ENCODE measurements at regions not wholly inside any gene's neighbourhood (a gene's known extent, or its start where the extent isn't known, plus 50 kb on each side); places are given as distances from the start of the nearest gene placed in this dataset.

DNA sequence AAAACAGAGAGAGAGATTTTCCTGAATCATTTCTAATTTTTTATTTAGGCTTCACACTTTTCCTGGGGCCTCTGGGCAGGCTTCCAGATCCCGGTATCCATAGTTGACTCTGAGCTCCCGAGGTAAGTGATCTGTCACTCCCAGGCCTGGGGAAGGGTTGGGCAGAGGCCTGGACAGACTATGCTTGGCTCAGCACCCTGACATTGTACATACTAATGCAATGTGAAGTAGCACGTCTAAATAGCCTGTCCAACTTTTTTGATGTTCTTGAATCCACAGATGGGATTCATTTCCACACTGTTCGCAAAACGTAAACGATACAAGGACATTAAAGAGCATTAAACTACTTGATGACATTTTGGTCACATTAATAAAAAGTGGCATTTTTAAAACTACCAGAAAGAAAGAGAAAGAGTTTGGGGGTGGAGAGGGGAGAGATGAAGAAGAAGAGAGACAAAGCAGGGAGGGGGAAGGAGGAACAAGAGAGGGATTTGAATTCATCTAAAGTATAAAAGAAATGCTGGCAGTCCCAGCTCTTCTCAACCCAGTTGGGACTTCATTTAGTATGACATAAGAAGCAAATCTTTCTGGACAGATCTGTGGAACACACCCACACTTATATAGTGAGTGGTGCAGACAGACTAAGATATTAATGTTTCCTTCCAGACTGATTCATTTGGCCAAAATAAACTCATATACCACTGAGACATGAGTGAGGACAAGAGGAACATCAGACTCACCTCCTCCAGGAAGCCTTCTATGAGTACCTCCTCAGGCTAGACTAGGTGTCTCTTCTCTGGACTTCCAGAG lies 514.2 kb downstream of the SOX6 start:
- Histone ChIP-seq H3K4me2 (ENCODE audit: insufficient read depth, low read length) (no peak overlapping the region), H3K27ac (ENCODE audit: extremely low read depth, low read depth, low read length) (no peak overlapping the region), H3K9me3 (replicated peaks; ENCODE audit: control insufficient read depth, insufficient read depth, low read depth, low read length) (no peaks in the 10 kb centered on the region), H3K36me3 (ENCODE audit: control insufficient read depth, insufficient read depth, low read length) (no peaks in the 10 kb centered on the region), H3K79me2 (ENCODE audit: control insufficient read depth, insufficient read depth, low read length) (no peaks in the 10 kb centered on the region), H3K9ac (ENCODE audit: insufficient read depth in 1 of 2, low read depth in 2 of 2, low read length in 2 of 2) (no peak overlapping the region), H2AFZ (ENCODE audit: low read depth, low read length) (no peak overlapping the region), H3K4me1 (replicated peaks in 1 of 2; ENCODE audit: control insufficient read depth in 2 of 2, insufficient read depth in 2 of 2, low read length in 2 of 2) (no peaks in the 10 kb centered on the region), H3K27me3 (ENCODE audit: control insufficient read depth in 2 of 2, insufficient read depth in 2 of 2, low read length in 2 of 2) (peaks cover 23 to 29% of the 10 kb centered on the region in 2 experiments), H4K20me1 (replicated peaks; ENCODE audit: control insufficient read depth, insufficient read depth, low read length) (no peaks in the 10 kb centered on the region), H3K4me3 (no peak overlapping the region), H3K9me1 (ENCODE audit: control insufficient read depth, insufficient read depth, low read length) (no peaks in the 10 kb centered on the region)
- ChIA-PET POLR2A (interaction anchor here (0.6 kb wide), 1 partner anchor 9 kb away, joined by 3 read pairs; no protein-coding TSS in a partner anchor), CTCF (ENCODE audit: low intra/inter-chr PET ratio) (no interaction called here)
- 3% methylated on average over 6 of the region's 6 CpGs for WGBS (ENCODE audit: insufficient coverage, low coverage, missing lambda C conversion rate)
- DNase-seq (ENCODE audit: extremely low read depth in 1 of 4, low spot score in 3 of 4), result no peak
- TF ChIP-seq ZFP36 (IDR thresholded peaks at IDR 0.05; ENCODE audit: low read depth, low read length, partially characterized antibody) (peak; percentile 43), LARP7 (IDR thresholded peaks at IDR 0.05) (no peak), ZNF23 (CRISPR knock-in tag; IDR thresholded peaks at IDR 0.05) (no peak)
- in situ Hi-C loops (cut with MboI) (loop anchor here (25.0 kb wide), 1 partner anchor 770 kb away; no protein-coding TSS in a partner anchor), intact Hi-C loops (cut with micrococcal nuclease) (no loop called here)
- BruUV-seq (replicated peaks), result no TSS peak
- FAIRE-seq, result no peak
- no peak for ATAC-seq

DNA sequence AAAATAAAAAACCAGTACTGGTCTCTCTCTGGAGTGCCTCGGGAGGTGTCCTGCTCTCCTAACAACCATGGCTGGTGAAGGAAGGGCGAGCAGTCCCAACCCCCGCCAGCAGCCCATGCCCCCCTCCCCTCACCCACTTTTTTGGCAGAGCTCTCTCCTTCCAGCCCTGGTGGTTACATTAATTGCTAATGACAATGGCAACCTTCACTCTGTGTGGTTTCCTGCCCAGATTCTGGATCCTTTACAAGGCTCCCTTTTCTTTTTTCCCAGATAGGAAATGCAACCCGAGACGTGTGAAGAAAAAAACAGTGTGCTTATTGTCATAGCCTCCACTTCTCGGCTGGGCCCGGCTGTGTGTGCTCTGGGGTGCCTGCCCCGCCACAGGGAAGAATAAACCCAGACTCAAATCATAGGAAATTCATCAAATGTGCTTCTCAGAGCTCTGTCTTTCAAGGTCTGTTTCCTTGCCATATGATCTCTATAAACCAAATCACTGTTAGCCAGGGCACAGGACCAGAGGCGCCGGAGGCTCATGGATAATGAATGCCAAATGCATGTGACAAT lies 513.0 kb downstream of the SOX6 start:
- ChIA-PET POLR2A (no interaction called here), CTCF (ENCODE audit: low intra/inter-chr PET ratio) (no interaction called here)
- H3K9ac ChIP-seq (ENCODE audit: insufficient read depth in 1 of 2, low read depth in 2 of 2, low read length in 2 of 2), result no peak overlapping the region
- TF ChIP-seq ARID3A (IDR thresholded peaks at IDR 0.05; ENCODE audit: borderline replicate concordance, low read depth, low read length), result no peak
- no peak for TF ChIP-seq TFAM (CRISPR knock-in tag; conservative IDR thresholded peaks at IDR 0.05)
- TF ChIP-seq SNRNP70 (optimal IDR thresholded peaks at IDR 0.05; ENCODE audit: low read depth, low read length), result no peak
- TF ChIP-seq CC2D1A (IDR thresholded peaks at IDR 0.05), result no peak
- no peak for TF ChIP-seq PATZ1 (CRISPR knock-in tag; IDR thresholded peaks at IDR 0.05; ENCODE audit: borderline replicate concordance)
- TF ChIP-seq RAD51 (IDR thresholded peaks at IDR 0.05; ENCODE audit: borderline replicate concordance, low read depth), result no peak
- TF ChIP-seq NR2C1 (IDR thresholded peaks at IDR 0.05), result no peak
- TF ChIP-seq NR2C1 (tag; IDR thresholded peaks at IDR 0.05), result no peak
- no peak for TF ChIP-seq CHCHD3 (CRISPR knock-in tag; IDR thresholded peaks at IDR 0.05)
- no peak for TF ChIP-seq ZNF583 (CRISPR knock-in tag; IDR thresholded peaks at IDR 0.05)

More for the DNA sequence above, 513.0 kb downstream of the SOX6 start:
- Histone ChIP-seq H3K79me2 (ENCODE audit: control insufficient read depth, insufficient read depth, low read length) (no peaks in the 10 kb centered on the region), H3K4me3 (no peak overlapping the region), H3K9me3 (replicated peaks; ENCODE audit: control insufficient read depth, insufficient read depth, low read depth, low read length) (no peaks in the 10 kb centered on the region), H3K27me3 (ENCODE audit: control insufficient read depth in 2 of 2, insufficient read depth in 2 of 2, low read length in 2 of 2) (peaks cover 23 to 29% of the 10 kb centered on the region in 2 experiments), H3K36me3 (ENCODE audit: control insufficient read depth, insufficient read depth, low read length) (no peaks in the 10 kb centered on the region), H3K4me1 (replicated peaks in 1 of 2; ENCODE audit: control insufficient read depth in 2 of 2, insufficient read depth in 2 of 2, low read length in 2 of 2) (no peaks in the 10 kb centered on the region), H4K20me1 (replicated peaks; ENCODE audit: control insufficient read depth, insufficient read depth, low read length) (no peaks in the 10 kb centered on the region), H2AFZ (ENCODE audit: low read depth, low read length) (no peak overlapping the region), H3K27ac (ENCODE audit: extremely low read depth, low read depth, low read length) (no peak overlapping the region), H3K4me2 (ENCODE audit: insufficient read depth, low read length) (no peak overlapping the region), H3K9me1 (ENCODE audit: control insufficient read depth, insufficient read depth, low read length) (no peaks in the 10 kb centered on the region)
- no peak for FAIRE-seq
- ATAC-seq, result no peak
- DNase-seq (ENCODE audit: extremely low read depth in 1 of 4, low spot score in 3 of 4), result no peak
- intact Hi-C loops (cut with micrococcal nuclease), result no loop called here
- no TSS peak for BruUV-seq (replicated peaks)
- in situ Hi-C loops (cut with MboI), result loop anchor here (25.0 kb wide), 1 partner anchor 769 kb away; no protein-coding TSS in a partner anchor
- 3% methylated on average over 10 of the region's 10 CpGs for WGBS (ENCODE audit: insufficient coverage, low coverage, missing lambda C conversion rate)
